ENCODE measurements at regions not wholly inside any gene's neighbourhood (a gene's known extent, or its start where the extent isn't known, plus 50 kb on each side); places are given as distances from the start of the nearest gene placed in this dataset.

DNA sequence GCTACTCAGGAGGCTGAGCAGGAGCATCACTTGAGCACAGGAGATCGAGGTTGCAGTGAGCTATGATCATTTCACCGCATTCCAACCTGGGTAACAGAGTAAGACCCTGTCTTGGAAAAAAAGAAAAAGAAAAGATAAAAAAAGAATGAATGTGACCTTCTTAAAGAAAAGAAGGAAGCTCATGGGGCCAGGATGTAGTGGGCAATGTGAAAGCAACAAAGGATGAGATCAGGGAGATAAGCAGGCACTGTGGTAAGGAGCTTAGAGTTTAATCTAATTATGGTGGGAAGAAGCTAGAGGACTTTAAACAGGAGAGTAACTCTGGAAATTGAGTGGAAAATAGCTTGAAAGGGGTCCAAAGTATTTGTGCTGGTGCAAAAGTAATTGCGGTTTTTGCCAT, 231.6 kb upstream of the UBE2E2 start:
- Mint-ChIP-seq H3K27ac (no peak overlapping the region), H3K27me3 (ENCODE audit: low read depth) (peaks cover 2% of the 10 kb centered on the region), H3K4me3 (no peak overlapping the region), H3K36me3 (ENCODE audit: low read depth) (no peaks in the 10 kb centered on the region), H3K9me3 (no peaks in the 10 kb centered on the region), H3K4me1 (ENCODE audit: low read depth) (no peaks in the 10 kb centered on the region)
- DNase-seq, result no peak
- intact Hi-C loops (cut with micrococcal nuclease), result no loop called here
- CTCF ChIA-PET, result interaction anchor here (0.8 kb wide), 1 partner anchor 19 kb away, joined by 3 read pairs; no protein-coding TSS in a partner anchor

DNA sequence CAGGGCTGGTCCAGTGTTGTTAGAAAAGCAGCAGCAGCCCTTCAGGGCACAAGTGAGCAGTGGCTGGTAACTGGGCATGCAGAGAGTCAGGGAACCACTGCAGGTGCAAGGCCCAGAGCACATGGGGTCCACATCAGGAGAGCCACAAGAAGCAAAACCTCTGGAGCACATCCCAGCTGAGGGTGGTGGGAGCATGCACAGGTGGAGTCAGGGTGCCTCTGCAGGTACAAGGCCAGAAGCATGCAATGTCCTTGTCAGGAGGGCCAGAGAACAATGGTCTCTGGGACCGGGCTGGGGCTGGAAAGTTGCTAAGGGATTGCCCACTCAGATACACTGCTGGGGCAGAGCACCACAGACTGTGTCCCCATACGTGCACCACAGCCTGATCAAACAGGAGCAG, 226.1 kb upstream of the UBE2E2 start:
- no peak overlapping the region for H3K27ac Mint-ChIP-seq
- intact Hi-C loops (cut with micrococcal nuclease), result no loop called here

DNA sequence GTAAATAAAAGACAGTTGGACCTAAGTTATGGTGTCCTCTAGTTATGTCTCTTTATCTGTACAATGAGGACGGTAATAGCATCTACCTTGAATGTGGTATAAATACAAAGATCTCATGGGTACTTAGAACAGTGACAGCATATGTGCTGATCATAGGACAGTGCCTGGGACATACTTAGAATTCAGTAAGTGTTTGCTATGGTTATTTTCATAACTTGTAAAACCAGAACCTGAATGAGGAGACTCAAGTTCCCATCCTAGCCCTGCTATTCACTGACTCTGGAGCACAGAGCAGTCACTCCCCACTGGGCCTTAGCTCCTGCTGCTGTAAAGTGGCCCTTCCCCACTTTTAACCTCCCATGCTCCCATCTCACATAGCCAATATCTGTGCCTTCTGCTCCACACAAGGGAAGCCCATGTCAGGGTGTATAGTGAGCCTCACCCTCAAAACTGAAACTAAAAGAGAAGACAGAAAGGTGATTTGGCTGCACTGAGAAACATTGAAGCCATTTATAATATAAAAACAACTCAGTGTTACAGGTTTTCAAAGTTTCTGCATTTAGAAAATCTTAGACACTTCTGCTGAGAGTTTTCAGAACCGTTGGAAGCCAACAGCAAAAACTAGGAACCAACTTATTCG, 225.4 kb upstream of the UBE2E2 start:
- H3K36me3 Mint-ChIP-seq (ENCODE audit: low read depth), result no peaks in the 10 kb centered on the region
- no peaks in the 10 kb centered on the region for H3K9me3 Mint-ChIP-seq
- H3K27ac Mint-ChIP-seq, result no peak overlapping the region
- CTCF ChIA-PET, result no interaction called here
- intact Hi-C loops (cut with micrococcal nuclease), result no loop called here
- no peaks in the 10 kb centered on the region for H3K27me3 Mint-ChIP-seq (ENCODE audit: low read depth)
- no peak for DNase-seq
- peaks cover 3% of the 10 kb centered on the region for H3K4me1 Mint-ChIP-seq (ENCODE audit: low read depth)
- no peak overlapping the region for H3K4me3 Mint-ChIP-seq

More for the DNA sequence above, 226.1 kb upstream of the UBE2E2 start:
- CTCF ChIA-PET, result no interaction called here
- Mint-ChIP-seq H3K27me3 (ENCODE audit: low read depth) (no peaks in the 10 kb centered on the region), H3K4me1 (ENCODE audit: low read depth) (peaks cover 3% of the 10 kb centered on the region), H3K36me3 (ENCODE audit: low read depth) (no peaks in the 10 kb centered on the region), H3K4me3 (no peak overlapping the region), H3K9me3 (no peaks in the 10 kb centered on the region)
- DNase-seq, result no peak

DNA sequence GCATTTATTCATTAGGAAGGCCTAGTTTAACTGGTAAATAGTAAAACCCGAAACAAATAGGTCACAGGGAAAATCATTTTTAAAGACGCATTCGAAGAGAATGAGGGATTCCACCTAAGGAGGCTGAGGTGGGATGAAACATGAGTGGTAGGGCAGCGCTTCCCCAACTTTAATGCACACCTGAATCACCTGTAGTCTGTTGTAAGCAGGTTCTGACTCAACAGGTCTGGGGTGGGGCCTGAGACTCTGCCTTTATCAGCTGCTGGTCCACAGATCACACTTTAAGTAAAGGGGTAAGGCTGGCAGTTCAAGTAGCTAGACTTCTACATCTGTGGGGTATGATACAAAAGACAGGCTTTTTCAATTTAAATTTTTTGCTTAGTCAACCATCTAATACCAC, 223.5 kb upstream of the UBE2E2 start:
- H3K9me3 Mint-ChIP-seq, result no peaks in the 10 kb centered on the region
- intact Hi-C loops (cut with micrococcal nuclease), result no loop called here
- H3K27ac Mint-ChIP-seq, result no peak overlapping the region
- H3K4me3 Mint-ChIP-seq, result no peak overlapping the region
- no peak for DNase-seq
- no peaks in the 10 kb centered on the region for H3K36me3 Mint-ChIP-seq (ENCODE audit: low read depth)
- H3K27me3 Mint-ChIP-seq (ENCODE audit: low read depth), result no peaks in the 10 kb centered on the region
- H3K4me1 Mint-ChIP-seq (ENCODE audit: low read depth), result peaks cover 3% of the 10 kb centered on the region
- CTCF ChIA-PET, result interaction anchor here (0.9 kb wide), 1 partner anchor 45 kb away, joined by 3 read pairs; no protein-coding TSS in a partner anchor

DNA sequence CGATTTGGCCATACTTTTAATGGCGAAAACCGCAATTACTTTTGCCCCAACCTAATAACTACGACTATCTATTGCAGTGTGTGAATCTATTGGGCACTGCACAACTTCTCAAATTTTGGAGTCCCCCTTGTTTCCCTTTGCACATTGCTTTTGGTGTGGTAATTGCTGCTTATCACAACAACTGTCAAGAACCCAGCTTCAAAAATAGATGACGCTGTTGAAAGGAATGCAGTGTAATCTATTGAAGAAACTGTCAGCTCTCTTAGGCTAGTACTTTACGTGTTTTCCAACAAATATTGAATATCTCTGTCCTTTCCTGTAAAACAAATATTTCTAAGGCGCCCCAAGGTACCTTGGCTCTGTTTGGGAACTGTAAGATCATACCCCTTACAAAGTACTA, 222.8 kb upstream of the UBE2E2 start:
- peaks cover 3% of the 10 kb centered on the region for H3K4me1 Mint-ChIP-seq (ENCODE audit: low read depth)
- no peak for DNase-seq
- no peak overlapping the region for H3K27ac Mint-ChIP-seq
- no peaks in the 10 kb centered on the region for H3K36me3 Mint-ChIP-seq (ENCODE audit: low read depth)
- no peaks in the 10 kb centered on the region for H3K27me3 Mint-ChIP-seq (ENCODE audit: low read depth)
- intact Hi-C loops (cut with micrococcal nuclease), result no loop called here
- CTCF ChIA-PET, result no interaction called here
- H3K4me3 Mint-ChIP-seq, result no peak overlapping the region
- no peaks in the 10 kb centered on the region for H3K9me3 Mint-ChIP-seq

DNA sequence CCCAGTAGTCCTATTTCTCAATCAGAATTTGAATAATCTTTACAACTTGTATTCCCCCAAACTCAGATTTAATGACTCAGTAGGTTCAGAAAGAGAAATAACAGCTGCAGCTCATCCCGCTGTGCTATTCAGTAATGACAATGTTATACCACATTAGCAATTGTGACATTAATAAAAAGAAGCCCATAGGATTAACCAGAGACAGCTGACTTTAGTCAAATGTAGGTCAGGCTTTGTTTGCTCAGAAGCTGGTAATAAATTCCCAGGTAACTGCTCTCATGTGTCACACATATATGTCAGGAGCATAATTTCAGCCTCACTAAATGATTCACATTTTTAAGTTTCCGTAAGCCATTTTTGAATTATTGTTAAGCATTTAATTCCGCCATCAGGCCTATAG, 222.0 kb upstream of the UBE2E2 start:
- no peak overlapping the region for H3K4me3 Mint-ChIP-seq
- H3K9me3 Mint-ChIP-seq, result no peaks in the 10 kb centered on the region
- no peak overlapping the region for H3K27ac Mint-ChIP-seq
- H3K27me3 Mint-ChIP-seq (ENCODE audit: low read depth), result no peaks in the 10 kb centered on the region
- CTCF ChIA-PET, result no interaction called here
- no peaks in the 10 kb centered on the region for H3K36me3 Mint-ChIP-seq (ENCODE audit: low read depth)
- intact Hi-C loops (cut with micrococcal nuclease), result no loop called here
- H3K4me1 Mint-ChIP-seq (ENCODE audit: low read depth), result peaks cover 3% of the 10 kb centered on the region
- DNase-seq, result no peak

DNA sequence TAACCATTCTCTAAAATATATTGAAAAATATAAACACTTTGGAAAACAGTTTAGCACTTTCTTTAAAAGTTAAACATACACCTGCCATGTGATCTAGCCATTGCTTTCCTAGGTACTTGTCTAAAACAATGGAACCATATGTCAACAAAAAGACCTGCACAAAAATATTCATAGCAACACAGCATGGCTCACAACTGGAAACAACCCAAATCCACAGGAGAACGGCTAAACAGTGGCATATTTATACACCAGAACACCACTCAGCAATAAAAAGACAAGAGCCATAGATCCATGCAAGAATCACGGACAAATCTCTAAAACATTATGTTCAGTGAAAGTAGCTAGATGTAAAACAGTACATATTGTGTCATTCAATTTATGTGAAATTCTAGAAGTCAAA, 221.3 kb upstream of the UBE2E2 start:
- no peak for DNase-seq
- Mint-ChIP-seq H3K27ac (no peak overlapping the region), H3K4me3 (no peak overlapping the region), H3K9me3 (no peaks in the 10 kb centered on the region), H3K4me1 (ENCODE audit: low read depth) (peaks cover 3% of the 10 kb centered on the region), H3K27me3 (ENCODE audit: low read depth) (no peaks in the 10 kb centered on the region), H3K36me3 (ENCODE audit: low read depth) (no peaks in the 10 kb centered on the region)
- CTCF ChIA-PET, result no interaction called here
- intact Hi-C loops (cut with micrococcal nuclease), result no loop called here

DNA sequence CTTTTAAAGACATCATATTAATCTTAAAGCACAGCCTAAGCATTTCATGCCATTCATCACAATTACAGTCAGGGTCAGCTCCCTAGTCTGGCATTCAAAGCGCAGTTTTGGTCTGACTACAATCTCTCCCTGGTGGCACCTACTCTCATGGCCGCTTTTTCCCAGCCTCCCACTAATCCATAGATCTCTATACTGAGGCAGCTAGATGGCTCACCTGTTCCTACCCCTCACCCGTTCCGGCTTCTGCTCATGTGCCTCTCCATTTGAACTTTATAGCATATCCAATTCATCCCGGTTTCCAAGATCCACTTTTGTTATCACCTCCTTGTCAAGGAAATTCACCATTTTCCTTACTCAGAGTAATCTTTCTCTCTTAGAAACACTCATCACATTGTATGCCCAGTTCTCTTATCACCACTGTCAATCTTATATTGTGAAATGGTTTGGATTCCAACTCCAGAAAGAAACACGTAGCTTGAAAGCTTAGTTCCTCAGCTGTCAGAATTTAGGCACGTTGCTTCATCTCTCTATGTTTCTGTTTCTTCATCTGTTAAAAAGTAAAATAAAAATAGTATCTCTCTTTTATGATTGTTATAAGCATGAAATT, 220.0 kb upstream of the UBE2E2 start:
- intact Hi-C loops (cut with micrococcal nuclease), result no loop called here
- Mint-ChIP-seq H3K4me3 (no peak overlapping the region), H3K4me1 (ENCODE audit: low read depth) (no peaks in the 10 kb centered on the region), H3K27me3 (ENCODE audit: low read depth) (no peaks in the 10 kb centered on the region), H3K27ac (no peak overlapping the region), H3K9me3 (no peaks in the 10 kb centered on the region), H3K36me3 (ENCODE audit: low read depth) (no peaks in the 10 kb centered on the region)
- DNase-seq, result no peak
- CTCF ChIA-PET, result no interaction called here

DNA sequence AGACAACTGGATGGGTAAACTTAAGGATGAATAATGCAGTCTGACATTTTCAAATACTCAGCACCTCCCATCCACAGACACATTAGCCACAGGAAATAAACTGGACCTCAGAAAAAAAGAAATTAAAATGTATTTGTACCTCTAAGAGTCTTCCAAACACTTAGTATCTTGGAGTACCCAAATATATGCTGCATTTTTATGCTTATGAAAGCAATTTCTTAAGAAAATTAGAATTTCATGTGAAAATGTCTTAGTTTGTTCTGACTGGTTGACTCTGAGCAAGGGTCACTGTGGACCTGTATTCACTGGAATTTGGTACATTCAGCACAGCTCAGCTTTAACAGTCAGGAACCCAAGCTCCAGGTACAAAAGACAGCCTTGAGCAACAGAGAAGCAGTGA, 216.2 kb upstream of the UBE2E2 start:
- H3K36me3 Mint-ChIP-seq (ENCODE audit: low read depth), result no peaks in the 10 kb centered on the region
- H3K27ac Mint-ChIP-seq, result no peak overlapping the region
- H3K27me3 Mint-ChIP-seq (ENCODE audit: low read depth), result no peaks in the 10 kb centered on the region
- CTCF ChIA-PET, result no interaction called here
- no peaks in the 10 kb centered on the region for H3K4me1 Mint-ChIP-seq (ENCODE audit: low read depth)
- no peak for DNase-seq
- H3K4me3 Mint-ChIP-seq, result no peak overlapping the region
- no peaks in the 10 kb centered on the region for H3K9me3 Mint-ChIP-seq
- intact Hi-C loops (cut with micrococcal nuclease), result no loop called here

DNA sequence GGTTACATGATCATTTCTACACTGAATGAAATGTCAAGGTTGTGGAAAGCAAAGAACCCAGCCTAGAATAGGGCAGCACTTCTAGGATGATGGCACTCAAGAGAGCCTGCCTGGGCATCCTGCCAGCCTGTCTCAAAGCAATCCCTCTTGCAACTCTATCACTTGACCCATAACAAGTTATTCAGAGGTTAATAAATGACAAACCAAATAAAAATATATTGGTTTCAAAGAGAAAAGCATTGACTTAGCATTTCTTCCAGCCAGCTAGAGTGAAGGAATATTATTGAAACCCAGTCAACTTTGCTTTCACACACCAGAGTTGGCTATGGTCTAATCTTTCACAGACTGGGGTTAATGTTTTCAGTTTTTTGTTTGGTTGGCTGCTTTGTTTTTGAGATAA, 214.6 kb upstream of the UBE2E2 start:
- no peaks in the 10 kb centered on the region for H3K9me3 Mint-ChIP-seq
- no peaks in the 10 kb centered on the region for H3K36me3 Mint-ChIP-seq (ENCODE audit: low read depth)

DNA sequence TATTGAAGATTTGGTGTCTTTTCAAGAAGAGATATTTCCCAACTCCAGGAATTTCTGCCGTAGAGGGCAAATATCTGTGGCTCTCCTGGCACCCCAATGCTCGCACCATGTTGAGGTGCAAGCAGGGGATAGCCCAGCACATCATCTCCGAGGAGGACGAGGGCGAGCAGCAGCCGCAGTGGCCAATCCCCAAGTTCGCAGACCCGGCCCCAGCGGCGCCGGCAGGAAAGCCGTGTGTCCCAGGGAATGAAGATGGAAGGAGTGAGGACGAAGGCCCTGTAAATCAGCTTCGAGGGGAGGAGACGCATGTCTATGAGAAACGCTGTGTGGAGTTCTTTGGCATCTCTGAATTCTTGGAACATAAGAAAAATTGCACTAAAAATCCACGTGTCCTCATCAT, 213.4 kb upstream of the UBE2E2 start:
- Mint-ChIP-seq H3K4me1 (ENCODE audit: low read depth) (no peaks in the 10 kb centered on the region), H3K27ac (no peak overlapping the region), H3K9me3 (no peaks in the 10 kb centered on the region), H3K36me3 (ENCODE audit: low read depth) (no peaks in the 10 kb centered on the region), H3K4me3 (no peak overlapping the region), H3K27me3 (ENCODE audit: low read depth) (no peaks in the 10 kb centered on the region)
- CTCF ChIA-PET, result no interaction called here
- DNase-seq, result no peak
- intact Hi-C loops (cut with micrococcal nuclease), result no loop called here

More for the DNA sequence above, 214.6 kb upstream of the UBE2E2 start:
- no peak for DNase-seq
- Mint-ChIP-seq H3K4me1 (ENCODE audit: low read depth) (no peaks in the 10 kb centered on the region), H3K27me3 (ENCODE audit: low read depth) (no peaks in the 10 kb centered on the region), H3K4me3 (no peak overlapping the region), H3K27ac (no peak overlapping the region)
- intact Hi-C loops (cut with micrococcal nuclease), result no loop called here
- CTCF ChIA-PET, result no interaction called here

DNA sequence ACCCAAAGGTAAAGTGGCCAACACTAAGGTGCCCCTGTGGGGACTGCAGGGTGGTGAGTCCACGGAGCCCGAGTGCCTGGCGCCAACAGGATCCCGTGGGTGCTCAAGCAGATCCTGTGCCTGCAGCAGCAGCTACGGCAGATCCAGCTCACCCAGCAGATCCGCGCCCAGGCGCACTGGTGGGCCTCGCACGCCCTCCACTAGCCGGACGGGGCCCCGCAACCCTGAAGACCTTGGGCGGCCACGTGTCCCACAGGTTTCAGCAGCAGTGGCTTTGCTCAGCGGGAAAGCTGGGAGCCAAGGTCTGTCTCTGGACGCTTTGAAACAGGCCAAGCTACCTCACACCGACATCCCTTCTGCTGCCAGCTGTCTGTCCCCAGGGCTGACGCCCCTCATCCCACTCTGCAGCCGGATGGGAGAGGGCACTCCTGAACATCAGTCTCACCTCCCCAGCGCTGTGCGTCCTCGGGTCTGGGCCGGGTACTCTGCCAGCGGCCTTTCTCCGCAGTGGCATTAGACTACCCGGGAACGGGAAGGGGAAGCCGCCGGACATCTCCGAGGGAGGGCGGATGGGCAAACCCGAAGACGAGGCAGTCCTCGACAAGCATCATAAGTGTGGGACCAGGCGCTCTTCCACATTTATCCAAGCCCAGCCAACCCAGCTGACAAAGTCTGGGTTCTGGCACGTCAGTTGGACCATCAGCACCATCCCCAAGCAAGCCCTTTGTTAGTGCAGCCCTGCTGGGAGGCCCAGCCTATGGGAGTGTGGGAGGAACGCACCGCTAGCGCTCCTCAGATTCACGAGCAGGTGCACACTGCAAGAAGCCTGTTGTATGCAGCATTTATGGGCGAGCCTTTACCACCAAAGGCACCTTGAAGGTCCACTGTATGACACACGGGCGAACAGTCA, 212.6 kb upstream of the UBE2E2 start:
- no peaks in the 10 kb centered on the region for H3K27me3 Mint-ChIP-seq (ENCODE audit: low read depth)
- no peaks in the 10 kb centered on the region for H3K9me3 Mint-ChIP-seq
- no peak for DNase-seq
- CTCF ChIA-PET, result interaction anchor here (0.6 kb wide), 1 partner anchor 19 kb away, joined by 3 read pairs; no protein-coding TSS in a partner anchor
- no peak overlapping the region for H3K27ac Mint-ChIP-seq
- intact Hi-C loops (cut with micrococcal nuclease), result no loop called here
- H3K4me1 Mint-ChIP-seq (ENCODE audit: low read depth), result no peaks in the 10 kb centered on the region
- no peaks in the 10 kb centered on the region for H3K36me3 Mint-ChIP-seq (ENCODE audit: low read depth)
- H3K4me3 Mint-ChIP-seq, result no peak overlapping the region

DNA sequence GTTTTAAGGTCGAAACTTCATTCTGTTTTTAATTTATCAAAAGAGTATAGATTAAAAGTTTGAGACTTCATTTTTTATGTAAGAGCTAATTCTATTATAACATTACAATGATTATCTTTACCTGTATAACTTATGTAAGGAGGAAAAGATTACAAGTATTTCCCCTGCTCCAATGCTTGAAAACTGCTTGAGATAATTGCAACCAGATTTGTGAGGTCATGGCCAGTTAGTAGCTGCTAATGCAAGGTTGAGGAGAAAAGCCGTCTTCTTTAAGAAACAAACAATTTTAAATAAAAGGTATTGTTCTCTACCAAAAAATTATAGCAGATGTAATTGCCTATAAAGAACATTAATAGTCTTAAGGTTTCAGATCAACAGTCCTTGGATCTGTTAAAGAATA, 208.3 kb upstream of the UBE2E2 start:
- Mint-ChIP-seq H3K4me1 (ENCODE audit: low read depth) (no peaks in the 10 kb centered on the region), H3K4me3 (no peak overlapping the region), H3K27me3 (ENCODE audit: low read depth) (no peaks in the 10 kb centered on the region), H3K9me3 (no peaks in the 10 kb centered on the region), H3K27ac (no peak overlapping the region), H3K36me3 (ENCODE audit: low read depth) (no peaks in the 10 kb centered on the region)
- CTCF ChIA-PET, result no interaction called here
- DNase-seq, result no peak
- intact Hi-C loops (cut with micrococcal nuclease), result no loop called here
